ENCODE measurements at regions not wholly inside any gene's neighbourhood (a gene's known extent, or its start where the extent isn't known, plus 50 kb on each side); places are given as distances from the start of the nearest gene placed in this dataset.

DNA sequence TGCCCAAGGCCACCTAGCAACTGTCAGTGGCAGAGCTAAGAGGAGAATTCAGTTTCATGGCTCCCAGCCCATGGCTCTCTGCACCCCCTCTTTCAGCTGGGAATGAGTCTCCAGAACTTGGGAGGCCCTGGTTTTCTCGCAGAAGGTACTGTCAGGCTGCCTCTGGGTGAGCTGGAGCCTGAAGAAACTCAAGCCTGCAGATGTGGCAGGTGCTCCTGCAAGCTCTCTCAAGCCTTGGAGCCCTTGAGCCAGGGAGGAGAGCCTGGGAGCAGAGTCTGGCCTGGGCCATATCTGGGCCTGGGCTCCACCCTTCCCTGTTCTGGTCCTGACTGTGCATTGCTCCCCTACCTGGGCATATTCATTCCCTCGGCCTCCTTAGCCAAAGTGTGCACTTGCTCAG, 74.4 kb upstream of the TLE3 start:
- no peaks in the 10 kb centered on the region for H3K36me3 ChIP-seq (ENCODE audit: control insufficient read depth, insufficient read depth, low read length, severe bottlenecking)
- H3K27me3 ChIP-seq (replicated peaks; ENCODE audit: control insufficient read depth, insufficient read depth, low read length): peaks cover 35% of the 10 kb centered on the region

DNA sequence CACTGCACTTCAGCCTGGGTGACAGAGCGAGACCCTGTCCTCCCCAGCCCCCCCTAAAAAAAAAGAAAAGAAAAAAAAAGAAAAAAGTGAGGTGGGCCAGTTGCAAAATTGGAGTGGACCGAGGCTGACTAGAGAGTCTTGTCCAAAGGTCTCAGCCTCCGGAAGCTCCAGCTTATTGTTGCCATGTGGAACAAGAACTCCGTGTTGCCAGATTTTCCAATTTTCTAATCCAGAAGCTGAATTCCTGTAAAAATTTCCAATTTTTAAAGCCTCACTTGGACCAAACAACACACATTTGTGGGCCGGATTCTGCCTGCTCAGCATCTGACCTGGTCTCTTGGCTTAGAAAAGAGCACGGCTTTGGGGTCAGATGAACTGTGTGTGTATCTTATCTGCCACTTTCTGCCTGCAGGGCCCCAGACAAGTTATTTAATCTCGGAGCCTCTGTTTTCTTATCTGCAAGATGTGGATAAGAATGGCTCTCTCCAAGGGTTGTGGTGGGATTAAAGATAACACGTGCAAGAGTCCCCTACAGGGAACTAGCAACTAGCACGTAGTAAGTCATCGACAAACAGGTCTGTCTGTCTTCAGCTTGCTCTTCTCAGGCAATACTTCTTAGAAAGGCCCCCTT, 73.7 kb upstream of the TLE3 start:
- Histone ChIP-seq H3K9me3 (ENCODE audit: control insufficient read depth, low read length) (no peaks in the 10 kb centered on the region), H3K4me3 (ENCODE audit: low read length) (no peak overlapping the region), H3K4me1 (ENCODE audit: control insufficient read depth, insufficient read depth, low read length) (peaks cover 6% of the 10 kb centered on the region), H3K27me3 (replicated peaks; ENCODE audit: control insufficient read depth, insufficient read depth, low read length) (peaks cover 35% of the 10 kb centered on the region), H3K36me3 (ENCODE audit: control insufficient read depth, insufficient read depth, low read length, severe bottlenecking) (no peaks in the 10 kb centered on the region), H3K9ac (ENCODE audit: low read length) (no peak overlapping the region)
- no peak for DNase-seq (ENCODE audit: low read depth)

More for the DNA sequence above, 74.4 kb upstream of the TLE3 start:
- no peak overlapping the region for H3K4me3 ChIP-seq (ENCODE audit: low read length)
- no peak for DNase-seq (ENCODE audit: low read depth)
- H3K9ac ChIP-seq (ENCODE audit: low read length): no peak overlapping the region
- H3K4me1 ChIP-seq (ENCODE audit: control insufficient read depth, insufficient read depth, low read length): no peaks in the 10 kb centered on the region
- H3K9me3 ChIP-seq (ENCODE audit: control insufficient read depth, low read length): no peaks in the 10 kb centered on the region

DNA sequence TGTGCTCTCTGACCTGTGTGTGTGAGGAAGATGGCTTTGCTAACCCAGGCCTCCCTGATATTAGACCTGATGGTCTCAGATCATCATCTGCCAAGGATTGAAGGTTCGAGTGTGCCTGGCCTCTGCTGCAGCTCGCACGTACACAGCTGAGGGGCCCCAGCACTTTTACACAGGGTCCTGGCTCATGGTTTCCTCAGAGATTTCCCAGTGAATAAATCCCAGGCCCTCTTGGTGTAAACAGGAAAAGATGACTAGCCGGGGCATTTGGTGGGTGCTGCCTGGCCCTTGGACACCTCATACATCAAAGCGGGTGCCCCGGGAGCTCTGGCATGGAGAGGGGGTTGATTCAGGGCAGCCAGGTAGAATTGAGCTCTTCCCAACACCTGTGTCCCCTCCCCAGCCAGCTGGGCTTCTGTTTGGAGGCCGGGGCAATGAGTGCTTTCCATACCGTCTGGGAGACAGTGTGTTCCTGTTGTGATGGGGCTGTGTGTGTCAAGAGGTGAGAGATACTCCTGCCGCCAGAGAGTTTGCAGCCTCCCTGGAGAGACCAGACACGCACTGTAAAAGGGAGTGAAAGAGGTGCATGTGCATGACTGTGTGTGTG, 72.5 kb upstream of the TLE3 start:
- H3K9me3 ChIP-seq (ENCODE audit: control insufficient read depth, low read length): no peaks in the 10 kb centered on the region
- H3K36me3 ChIP-seq (ENCODE audit: control insufficient read depth, insufficient read depth, low read length, severe bottlenecking): no peaks in the 10 kb centered on the region
- H3K4me3 ChIP-seq (ENCODE audit: low read length): no peak overlapping the region
- H3K27me3 ChIP-seq (replicated peaks; ENCODE audit: control insufficient read depth, insufficient read depth, low read length): peaks cover 35% of the 10 kb centered on the region
- no peak overlapping the region for H3K9ac ChIP-seq (ENCODE audit: low read length)
- H3K4me1 ChIP-seq (ENCODE audit: control insufficient read depth, insufficient read depth, low read length): peaks cover 17% of the 10 kb centered on the region
- DNase-seq (ENCODE audit: low read depth): no peak

DNA sequence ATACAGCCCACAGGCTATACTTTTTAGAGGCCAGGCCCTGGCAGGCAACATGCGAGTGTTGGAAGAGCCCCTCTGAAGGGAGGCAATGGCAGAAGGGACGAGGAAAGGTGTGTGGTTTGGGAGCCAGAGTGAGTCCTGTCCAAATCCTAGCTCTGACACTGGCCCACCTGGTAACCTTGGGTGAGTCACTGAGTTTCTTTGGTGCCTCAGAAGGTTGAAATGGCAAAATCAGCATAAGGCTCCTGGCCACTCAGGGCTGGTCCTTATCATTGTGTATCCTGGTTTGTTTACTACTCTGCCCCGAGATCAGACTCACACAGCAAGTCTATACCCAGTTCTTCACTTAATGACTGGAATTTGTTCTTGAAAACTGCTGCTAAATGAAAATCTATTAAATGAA, 71.4 kb upstream of the TLE3 start:
- peaks cover 4% of the 10 kb centered on the region for H3K9me3 ChIP-seq (ENCODE audit: control insufficient read depth, low read length)
- peaks cover 20% of the 10 kb centered on the region for H3K4me1 ChIP-seq (ENCODE audit: control insufficient read depth, insufficient read depth, low read length)
- no peak overlapping the region for H3K9ac ChIP-seq (ENCODE audit: low read length)
- no peaks in the 10 kb centered on the region for H3K36me3 ChIP-seq (ENCODE audit: control insufficient read depth, insufficient read depth, low read length, severe bottlenecking)
- H3K4me3 ChIP-seq (ENCODE audit: low read length): no peak overlapping the region
- peaks cover 32% of the 10 kb centered on the region for H3K27me3 ChIP-seq (replicated peaks; ENCODE audit: control insufficient read depth, insufficient read depth, low read length)
- no peak for DNase-seq (ENCODE audit: low read depth)

DNA sequence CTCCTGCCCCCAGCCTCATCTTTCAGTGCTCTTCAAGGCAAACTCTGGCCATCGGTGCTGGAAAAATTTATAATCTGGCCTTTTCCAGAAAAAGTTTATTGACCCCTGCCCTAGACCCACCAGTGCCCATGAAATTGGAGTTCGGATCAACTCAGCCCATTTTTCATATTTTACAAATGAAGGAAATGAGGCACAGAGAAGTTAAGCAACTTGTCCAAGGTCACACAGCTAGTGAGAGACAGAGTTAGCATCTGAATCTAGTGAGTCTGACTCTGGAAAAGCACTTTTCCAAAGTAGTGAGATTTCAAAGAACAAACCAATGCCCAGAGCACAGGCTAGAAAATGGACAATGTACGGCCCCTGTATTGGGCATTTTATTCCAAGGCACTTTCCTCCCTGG, 69.4 kb upstream of the TLE3 start:
- Histone ChIP-seq H3K36me3 (ENCODE audit: control insufficient read depth, insufficient read depth, low read length, severe bottlenecking) (no peaks in the 10 kb centered on the region), H3K4me3 (ENCODE audit: low read length) (no peak overlapping the region), H3K4me1 (ENCODE audit: control insufficient read depth, insufficient read depth, low read length) (peaks cover 20% of the 10 kb centered on the region), H3K9me3 (ENCODE audit: control insufficient read depth, low read length) (peaks cover 7% of the 10 kb centered on the region), H3K27me3 (replicated peaks; ENCODE audit: control insufficient read depth, insufficient read depth, low read length) (peaks cover 26% of the 10 kb centered on the region), H3K9ac (ENCODE audit: low read length) (no peak overlapping the region)
- DNase-seq (ENCODE audit: low read depth): no peak

DNA sequence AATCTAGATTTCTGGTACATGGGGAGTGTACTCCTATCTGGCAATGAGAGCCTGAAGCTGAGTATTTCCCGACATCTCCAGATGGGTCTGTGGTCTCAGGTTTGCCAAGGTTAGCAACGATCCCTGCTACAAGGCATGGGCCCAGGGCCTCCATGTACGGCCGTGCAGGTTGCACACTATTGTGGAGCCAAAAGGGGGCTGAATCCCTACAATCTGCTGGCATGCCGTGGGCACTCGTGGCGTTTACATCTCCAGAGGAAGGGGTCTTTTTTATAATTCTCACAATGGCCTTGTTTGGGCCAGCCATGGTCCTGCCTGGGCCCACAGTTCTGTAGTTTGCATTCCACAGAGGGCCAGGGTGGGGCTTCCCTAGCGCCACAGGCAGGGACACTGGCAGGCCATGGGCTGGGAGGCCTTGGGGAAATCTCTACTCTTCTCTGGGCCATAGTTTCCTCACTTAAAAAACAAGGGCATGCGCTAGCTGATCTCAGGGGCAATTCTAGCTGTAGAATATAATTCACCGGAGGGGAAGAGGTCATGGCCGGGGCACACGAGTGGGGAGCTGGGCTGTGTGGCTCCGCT, 68.9 kb upstream of the TLE3 start:
- Histone ChIP-seq H3K9me3 (ENCODE audit: control insufficient read depth, low read length) (peaks cover 7% of the 10 kb centered on the region), H3K27me3 (replicated peaks; ENCODE audit: control insufficient read depth, insufficient read depth, low read length) (peaks cover 23% of the 10 kb centered on the region), H3K4me1 (ENCODE audit: control insufficient read depth, insufficient read depth, low read length) (peaks cover 20% of the 10 kb centered on the region), H3K36me3 (ENCODE audit: control insufficient read depth, insufficient read depth, low read length, severe bottlenecking) (no peaks in the 10 kb centered on the region), H3K9ac (ENCODE audit: low read length) (no peak overlapping the region), H3K4me3 (ENCODE audit: low read length) (no peak overlapping the region)
- no peak for DNase-seq (ENCODE audit: low read depth)

DNA sequence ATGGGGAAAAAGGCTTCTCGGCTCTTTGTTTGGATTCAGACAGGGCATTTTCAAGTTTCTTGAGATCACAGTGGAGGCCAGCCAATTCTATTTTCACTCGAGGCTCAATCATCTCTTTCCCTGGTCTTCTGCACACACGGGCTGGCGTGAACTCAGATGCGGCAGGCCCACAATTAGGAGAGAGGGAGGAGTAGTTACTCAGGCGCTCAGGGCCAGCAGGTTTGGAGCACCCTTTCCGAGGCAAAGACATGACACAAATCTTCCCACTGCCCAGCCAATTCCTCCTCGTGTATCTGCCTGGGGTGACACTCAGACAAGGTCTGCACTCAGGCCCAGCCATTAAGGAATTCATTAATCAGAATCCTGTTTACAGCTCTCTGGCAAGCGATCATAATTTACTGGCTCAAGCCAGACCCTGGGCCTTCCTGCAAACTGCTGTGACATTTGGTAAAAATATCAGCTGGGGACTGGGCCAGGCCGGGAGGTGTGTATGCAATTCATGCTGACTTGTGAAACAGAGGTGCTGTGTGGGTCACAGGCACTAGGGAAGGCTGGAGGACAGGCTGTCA, 68.1 kb upstream of the TLE3 start:
- Histone ChIP-seq H3K27me3 (replicated peaks; ENCODE audit: control insufficient read depth, insufficient read depth, low read length) (peaks cover 20% of the 10 kb centered on the region), H3K9ac (ENCODE audit: low read length) (no peak overlapping the region), H3K9me3 (ENCODE audit: control insufficient read depth, low read length) (peaks cover 7% of the 10 kb centered on the region), H3K36me3 (ENCODE audit: control insufficient read depth, insufficient read depth, low read length, severe bottlenecking) (no peaks in the 10 kb centered on the region), H3K4me3 (ENCODE audit: low read length) (no peak overlapping the region), H3K4me1 (ENCODE audit: control insufficient read depth, insufficient read depth, low read length) (peaks cover 21% of the 10 kb centered on the region)
- no peak for DNase-seq (ENCODE audit: low read depth)

DNA sequence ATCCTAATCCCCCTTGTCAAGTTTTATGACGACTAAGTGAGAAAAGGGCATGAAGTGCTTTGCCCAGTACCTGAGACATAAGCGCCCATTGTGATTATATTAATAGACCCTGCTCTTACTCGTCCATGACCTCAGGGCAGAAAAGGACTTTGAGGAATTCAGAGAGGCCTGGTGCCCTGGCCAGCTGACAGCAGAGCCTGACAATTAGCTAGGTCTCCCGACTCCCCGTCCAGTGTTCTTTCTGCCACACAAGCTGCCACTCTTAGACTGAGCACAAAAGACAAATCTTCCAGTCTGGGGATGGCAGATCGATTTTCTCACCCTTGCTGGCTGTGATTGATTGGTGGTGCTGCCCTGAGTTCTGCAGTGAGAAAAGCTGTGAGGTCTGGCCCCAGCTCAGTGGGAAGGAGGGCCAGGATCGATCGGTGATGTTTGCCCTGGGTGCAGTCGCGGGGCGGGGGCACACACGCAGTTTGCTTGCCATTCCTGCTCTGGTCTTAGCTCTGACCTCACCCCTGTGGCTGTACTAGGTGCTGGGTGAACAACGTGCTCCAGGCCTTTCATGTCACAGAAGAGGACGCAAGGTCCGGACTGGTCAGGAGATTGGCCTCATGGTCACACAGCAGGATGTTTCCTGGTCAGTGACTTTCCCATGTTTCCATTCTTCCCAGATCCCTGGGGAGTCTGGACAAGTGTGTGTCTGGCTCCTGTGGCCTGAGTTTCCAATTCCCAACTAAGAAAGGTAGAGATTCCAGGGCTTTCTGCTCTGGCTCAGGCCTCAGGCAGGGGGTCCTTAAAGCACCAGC, 67.4 kb upstream of the TLE3 start:
- Histone ChIP-seq H3K9me3 (ENCODE audit: control insufficient read depth, low read length) (peaks cover 7% of the 10 kb centered on the region), H3K9ac (ENCODE audit: low read length) (no peak overlapping the region), H3K36me3 (ENCODE audit: control insufficient read depth, insufficient read depth, low read length, severe bottlenecking) (no peaks in the 10 kb centered on the region), H3K27me3 (replicated peaks; ENCODE audit: control insufficient read depth, insufficient read depth, low read length) (peaks cover 15% of the 10 kb centered on the region), H3K4me1 (ENCODE audit: control insufficient read depth, insufficient read depth, low read length) (peaks cover 28% of the 10 kb centered on the region), H3K4me3 (ENCODE audit: low read length) (no peak overlapping the region)
- no peak for DNase-seq (ENCODE audit: low read depth)

DNA sequence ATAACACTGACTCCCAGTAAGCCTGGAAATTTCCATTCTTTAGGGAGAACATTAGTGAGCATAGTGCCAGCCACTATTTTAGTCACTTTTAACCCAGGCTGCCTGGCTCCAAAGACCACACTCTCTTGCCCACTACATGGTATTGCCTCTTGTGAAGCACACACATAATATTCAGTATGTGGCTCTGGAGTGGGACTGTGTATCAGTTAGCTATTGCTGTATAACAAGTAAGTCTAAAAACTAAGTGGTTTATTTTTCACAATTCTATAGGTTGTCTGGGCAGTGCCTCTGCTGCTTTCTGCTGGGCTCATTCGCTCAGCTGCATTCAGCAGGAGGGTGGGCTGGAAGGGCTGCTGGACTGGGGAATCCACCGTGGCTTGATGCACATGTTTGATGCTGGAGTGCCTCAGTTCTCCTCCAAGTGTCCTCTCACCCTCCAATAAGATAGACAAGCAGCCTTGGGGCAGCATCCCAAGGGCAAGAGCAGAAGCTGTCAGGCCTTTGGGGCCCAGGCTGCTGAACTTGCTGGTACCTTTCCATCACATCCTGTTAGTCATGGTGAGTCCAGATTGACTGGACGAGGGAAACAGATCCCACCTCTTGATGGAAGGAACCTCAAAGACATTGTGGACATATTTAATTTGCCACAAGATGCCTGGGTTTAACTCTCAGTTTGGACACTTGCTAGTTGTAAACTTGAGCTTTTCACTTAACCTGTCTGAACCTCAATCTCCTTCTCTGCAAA, 66.6 kb upstream of the TLE3 start:
- Histone ChIP-seq H3K27me3 (replicated peaks; ENCODE audit: control insufficient read depth, insufficient read depth, low read length) (peaks cover 12% of the 10 kb centered on the region), H3K9ac (ENCODE audit: low read length) (no peak overlapping the region), H3K4me3 (ENCODE audit: low read length) (no peak overlapping the region), H3K36me3 (ENCODE audit: control insufficient read depth, insufficient read depth, low read length, severe bottlenecking) (no peaks in the 10 kb centered on the region), H3K4me1 (ENCODE audit: control insufficient read depth, insufficient read depth, low read length) (peaks cover 32% of the 10 kb centered on the region), H3K9me3 (ENCODE audit: control insufficient read depth, low read length) (peaks cover 7% of the 10 kb centered on the region)
- no peak for DNase-seq (ENCODE audit: low read depth)

DNA sequence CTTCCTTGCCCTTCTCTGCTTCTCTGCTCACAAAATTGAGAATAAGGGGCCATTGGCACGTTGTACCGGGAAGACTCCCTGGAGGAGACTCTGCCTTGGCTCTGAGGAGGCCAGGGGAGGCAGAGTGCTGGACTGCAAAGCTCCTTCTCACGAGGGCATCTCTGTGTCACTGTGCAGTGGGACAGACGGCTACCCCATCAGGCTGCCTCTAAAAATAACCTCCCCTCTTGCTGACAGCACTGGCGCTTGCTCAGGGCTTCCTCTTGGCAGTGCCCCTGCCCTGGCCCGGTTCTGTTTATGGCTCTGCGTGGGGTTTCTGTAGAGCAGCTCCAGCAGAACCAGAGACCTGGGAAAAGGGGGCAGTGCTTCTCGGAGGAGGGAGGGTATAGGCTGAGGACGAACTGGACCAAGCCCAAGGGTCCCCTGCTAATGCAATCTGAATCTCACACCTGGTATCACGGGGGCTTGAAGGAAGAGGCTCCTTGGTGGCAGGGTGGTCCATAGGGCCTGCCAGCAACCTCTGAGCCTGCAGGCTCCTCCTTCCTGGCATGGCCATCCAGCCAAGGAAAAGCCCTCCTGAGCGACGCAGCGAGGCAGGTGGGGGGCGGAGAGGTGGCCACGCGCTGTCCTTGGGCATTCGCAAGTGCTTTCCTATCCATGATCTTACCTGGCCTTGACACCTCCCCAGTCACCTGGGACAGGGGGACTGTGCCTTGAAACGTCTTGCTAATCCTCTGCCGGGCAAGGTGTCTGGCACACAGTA, 63.3 kb upstream of the TLE3 start:
- Histone ChIP-seq H3K9me3 (ENCODE audit: control insufficient read depth, low read length) (peaks cover 7% of the 10 kb centered on the region), H3K36me3 (ENCODE audit: control insufficient read depth, insufficient read depth, low read length, severe bottlenecking) (no peaks in the 10 kb centered on the region), H3K9ac (ENCODE audit: low read length) (no peak overlapping the region), H3K4me3 (ENCODE audit: low read length) (no peak overlapping the region), H3K4me1 (ENCODE audit: control insufficient read depth, insufficient read depth, low read length) (peaks cover 40% of the 10 kb centered on the region), H3K27me3 (replicated peaks; ENCODE audit: control insufficient read depth, insufficient read depth, low read length) (peaks cover 12% of the 10 kb centered on the region)
- no peak for DNase-seq (ENCODE audit: low read depth)

Measured in adipocyte (in vitro differentiated cells).